ENCODE measurements at regions not wholly inside any gene's neighbourhood (a gene's known extent, or its start where the extent isn't known, plus 50 kb on each side); places are given as distances from the start of the nearest gene placed in this dataset.
"Not testable (repeated sequence)": the region's sequence is repeated elsewhere in the genome, so short reads cannot be mapped to it uniquely, and the experiment has no call there.

GRCh38 chr3:194045919-194046318, 90.0 kb upstream of the HES1 start:
- no peak for DNase-seq (ENCODE audit: low read depth)

DNA sequence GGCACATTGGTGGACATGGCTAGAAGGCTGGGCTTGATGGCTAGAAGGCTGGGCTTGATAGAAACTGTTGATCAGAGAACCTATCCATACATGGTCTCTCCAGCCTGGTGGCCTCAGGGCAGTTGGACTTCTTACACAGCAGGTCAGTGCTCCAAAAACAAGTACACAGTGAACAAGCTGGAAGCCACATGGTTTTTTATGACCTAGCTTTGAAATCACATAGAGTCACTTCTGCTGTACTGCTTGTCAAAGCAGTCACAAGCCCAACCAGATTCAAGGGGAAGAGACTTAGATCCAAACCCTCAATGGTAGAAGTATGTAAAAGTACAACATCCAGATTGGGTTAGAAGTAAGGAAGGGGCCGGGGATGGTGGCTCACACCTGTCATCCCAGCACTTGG, 89.4 kb upstream of the HES1 start:
- DNase-seq (ENCODE audit: low read depth): no peak

GRCh38 chr3:194046995-194047645, 88.8 kb upstream of the HES1 start:
- no peak for DNase-seq (ENCODE audit: low read depth)

DNA sequence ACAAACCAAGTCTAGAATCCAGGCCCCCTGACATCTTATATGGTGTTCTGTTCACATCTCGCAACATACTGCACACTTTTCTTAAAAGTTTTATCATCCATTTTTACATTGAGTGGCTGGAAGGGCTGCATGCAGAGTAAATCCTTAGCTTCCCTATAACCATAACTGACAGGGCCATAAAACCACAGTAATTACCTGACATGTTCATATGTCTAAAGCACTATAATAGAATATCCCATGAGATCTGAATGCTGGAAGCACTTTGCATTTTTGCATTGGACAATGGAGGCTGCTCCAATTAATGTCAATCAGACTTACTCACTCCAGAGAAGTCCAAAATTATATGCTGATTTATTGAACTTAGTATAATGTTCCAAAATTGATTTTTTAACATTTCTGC, 86.6 kb upstream of the HES1 start:
- DNase-seq (ENCODE audit: low read depth): no peak

GRCh38 chr3:194050782-194051320, 85.1 kb upstream of the HES1 start:
- DNase-seq (ENCODE audit: low read depth): no peak

- no peak for DNase-seq (ENCODE audit: low read depth)
Measured at GRCh38 chr3:194051366-194052149, 84.4 kb upstream of the HES1 start.

DNA sequence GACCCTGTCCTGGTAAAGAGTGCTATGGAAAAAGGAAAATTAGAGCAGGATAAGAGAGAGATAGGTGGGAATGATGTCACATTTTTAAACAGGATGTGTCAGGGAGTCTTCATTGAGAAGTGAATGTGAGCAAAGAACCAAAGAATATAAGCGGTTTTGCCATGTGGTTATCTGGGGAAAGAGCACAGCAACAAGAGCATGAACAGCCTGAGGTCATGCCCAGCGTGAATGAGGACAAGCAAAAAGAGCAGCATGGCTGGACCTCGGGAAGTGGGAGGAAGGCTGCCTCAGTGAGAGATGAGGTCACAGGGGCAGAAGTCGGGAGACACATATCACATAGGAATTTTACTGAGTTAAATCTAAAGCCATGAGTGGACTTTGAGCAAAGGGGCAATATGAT, 82.8 kb upstream of the HES1 start:
- no peak for DNase-seq (ENCODE audit: low read depth)

DNA sequence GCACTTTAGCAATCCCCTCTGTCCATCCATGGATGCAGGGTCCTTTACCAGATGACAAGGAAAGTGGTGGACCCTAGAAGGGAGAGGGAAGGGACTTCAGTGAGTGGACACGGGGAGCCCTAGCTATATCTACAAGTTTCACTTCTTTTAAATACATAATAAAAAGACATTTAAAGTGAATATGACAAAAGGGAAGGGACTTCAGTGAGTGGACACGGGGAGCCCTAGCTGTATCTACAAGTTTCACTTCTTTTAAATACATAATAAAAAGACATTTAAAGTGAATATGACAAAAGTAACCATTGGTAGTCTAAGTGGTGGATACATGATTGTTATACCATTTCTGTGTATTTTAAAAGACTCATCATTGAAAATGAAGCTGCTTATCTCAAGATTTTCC, 81.9 kb upstream of the HES1 start:
- DNase-seq (ENCODE audit: low read depth): no peak

DNA sequence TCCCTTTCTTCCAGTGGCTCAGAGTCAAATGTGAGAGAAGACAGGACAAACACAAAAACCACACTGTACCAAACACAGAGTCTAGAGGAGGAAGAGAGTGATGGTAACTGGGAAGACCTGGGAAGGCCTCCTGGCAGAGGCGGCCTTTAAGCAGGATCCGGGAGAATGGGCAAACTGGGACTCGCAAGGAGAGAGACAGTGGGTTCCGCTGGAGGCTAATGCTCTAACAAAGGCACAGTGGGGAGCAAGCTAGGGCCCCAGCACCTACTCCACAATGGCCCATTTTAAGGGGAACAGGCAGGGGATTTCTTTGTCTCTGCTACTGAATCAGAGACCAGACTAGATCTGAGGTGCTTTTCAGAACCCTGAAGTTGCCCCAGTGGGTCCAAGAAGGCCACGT, 81.4 kb upstream of the HES1 start:
- DNase-seq (ENCODE audit: low read depth): no peak

DNA sequence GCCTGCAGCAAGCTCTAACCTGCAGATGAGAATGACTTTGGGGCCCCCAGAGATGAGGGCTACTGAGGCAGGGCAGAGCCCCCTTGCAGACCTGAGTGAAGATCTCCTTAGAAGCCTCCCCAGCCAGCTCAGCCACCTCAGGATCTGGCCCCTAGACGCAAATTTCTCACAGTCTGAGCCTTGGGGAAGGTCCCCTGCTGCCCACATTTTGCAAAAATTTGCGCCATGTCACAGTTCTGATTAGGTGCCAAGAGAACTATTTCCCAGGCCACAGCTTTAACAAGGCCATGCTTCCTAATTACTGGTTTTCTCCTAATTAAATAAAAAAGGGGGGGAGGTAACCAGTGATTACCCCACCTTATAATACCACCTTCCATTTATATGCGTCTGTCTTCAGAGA, 81.0 kb upstream of the HES1 start:
- no peak for DNase-seq (ENCODE audit: low read depth)

DNA sequence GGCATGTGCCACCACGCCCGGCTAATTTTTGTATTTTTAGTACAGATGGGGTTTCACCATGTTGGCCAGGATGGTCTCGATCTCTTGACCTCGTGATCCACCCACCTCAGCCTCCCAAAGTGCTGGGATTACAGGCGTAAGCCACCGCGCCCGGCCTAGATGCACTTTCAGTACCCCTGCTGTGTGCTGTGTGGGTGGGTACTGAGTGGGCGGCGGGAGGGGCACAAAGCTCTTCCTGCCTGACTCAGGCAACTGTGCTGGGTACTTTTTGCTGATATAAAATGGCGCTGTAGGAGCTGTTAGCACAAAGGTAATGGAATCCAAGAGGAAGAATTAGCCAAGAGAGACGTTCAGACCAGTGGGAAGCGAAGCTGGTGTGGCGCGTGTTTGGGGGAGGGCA, 79.6 kb upstream of the HES1 start:
- DNase-seq (ENCODE audit: low read depth): not testable (repeated sequence)

DNA sequence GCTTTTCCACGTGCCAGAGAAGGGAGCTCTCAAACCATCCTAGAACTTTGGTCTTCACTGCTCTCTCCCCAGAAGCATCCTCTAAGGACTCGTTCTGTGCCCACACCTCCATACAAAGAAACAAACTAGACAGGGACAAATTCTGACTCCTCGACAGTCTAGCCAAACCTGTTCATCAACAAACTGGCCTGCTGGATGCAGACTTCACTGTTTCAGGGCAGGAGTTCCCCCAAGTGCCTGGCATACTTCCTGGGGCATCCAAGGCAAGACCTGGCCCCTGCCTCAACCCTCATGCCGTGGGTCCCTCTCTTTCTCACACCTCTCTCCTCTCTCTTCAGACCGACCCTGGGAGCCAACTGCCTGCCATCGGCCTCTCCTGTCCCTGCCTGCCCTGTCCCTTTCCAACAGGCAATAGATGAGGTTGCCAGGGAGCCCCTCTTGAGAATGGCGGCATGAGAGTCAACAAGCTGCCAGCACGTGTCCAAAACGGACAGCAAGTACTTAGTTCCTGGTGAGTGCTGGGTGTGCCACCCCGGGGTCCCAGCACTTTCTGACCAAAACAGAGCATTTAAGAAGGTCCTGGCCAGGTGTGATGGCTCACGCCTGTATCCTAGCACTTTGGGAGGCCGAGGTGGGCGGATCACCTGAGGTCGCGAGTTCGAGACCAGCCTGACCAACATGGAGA, 79.1 kb upstream of the HES1 start:
- DNase-seq (ENCODE audit: low read depth): no peak

DNA sequence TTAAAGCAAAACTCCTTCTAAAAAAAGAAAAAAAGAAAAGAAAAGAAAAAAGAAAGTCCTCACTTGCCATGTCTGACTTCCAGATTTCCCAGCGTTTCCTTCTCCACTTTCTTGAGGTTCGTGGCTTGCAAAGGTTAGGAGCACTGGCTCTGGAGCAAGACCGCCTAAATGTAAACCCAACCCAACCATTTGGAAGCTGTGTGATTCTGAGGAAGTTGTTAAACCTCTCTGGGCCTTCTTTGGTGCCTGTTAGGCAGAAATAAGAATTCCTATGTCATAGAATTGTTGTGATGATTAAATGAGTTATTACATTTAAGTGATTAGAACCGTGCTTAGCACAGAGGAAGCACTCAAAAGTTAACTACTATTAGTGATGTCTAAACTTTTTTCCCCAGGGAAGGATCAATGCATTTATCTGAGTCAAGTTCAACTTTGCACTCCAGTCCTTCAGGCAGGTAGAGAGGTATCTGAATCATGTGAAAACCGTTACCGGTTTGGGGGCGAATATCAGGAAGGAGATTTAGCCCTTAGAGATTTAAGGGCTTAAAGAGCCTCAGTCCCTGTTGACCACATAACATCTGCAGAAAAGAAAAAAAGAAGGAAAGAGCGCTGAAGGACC, 78.3 kb upstream of the HES1 start:
- DNase-seq (ENCODE audit: low read depth): no peak

DNA sequence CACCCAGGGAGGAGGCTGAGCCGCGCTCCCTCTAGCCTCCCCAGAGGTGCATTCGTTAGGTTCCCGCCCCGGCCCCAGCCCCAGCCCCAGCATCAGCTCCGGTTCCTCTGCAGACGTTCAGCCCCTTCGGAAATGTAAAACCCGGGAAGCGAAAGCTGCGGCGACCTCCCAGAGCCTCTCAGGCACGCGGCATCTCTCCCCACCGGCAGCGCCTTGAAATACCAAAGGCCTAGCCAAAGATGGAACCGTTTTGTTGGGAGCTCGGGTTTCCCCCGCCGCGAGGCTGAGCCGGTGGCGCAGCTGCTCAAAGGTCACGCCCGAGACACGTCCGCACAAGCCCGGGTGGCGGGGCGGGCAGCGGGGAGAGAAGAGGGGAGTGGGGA, 77.8 kb upstream of the HES1 start:
- no peak for DNase-seq (ENCODE audit: low read depth)

DNA sequence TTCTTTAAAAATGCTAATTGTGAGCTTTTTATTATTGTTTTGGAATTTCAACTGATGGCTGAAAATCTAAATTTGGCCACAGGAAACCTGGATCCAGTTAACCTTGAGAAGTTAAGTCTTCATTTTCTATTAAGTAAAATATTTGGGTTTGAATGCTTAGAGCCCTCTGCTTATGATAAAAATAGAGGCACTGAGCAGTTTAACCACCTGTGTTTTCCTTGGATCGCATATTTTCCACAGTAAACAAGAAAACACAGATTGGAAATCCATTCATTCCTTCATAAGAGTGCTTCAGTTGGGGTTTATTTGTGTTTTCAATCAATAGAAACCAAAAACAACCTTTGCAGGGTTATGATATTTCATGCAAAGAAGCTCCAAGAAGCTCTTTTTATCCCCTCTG, 77.2 kb upstream of the HES1 start:
- no peak for DNase-seq (ENCODE audit: low read depth)

- DNase-seq (ENCODE audit: low read depth): no peak
Measured at GRCh38 chr3:194061421-194062030, 74.4 kb upstream of the HES1 start.

- DNase-seq (ENCODE audit: low read depth): no peak
Measured at GRCh38 chr3:194062830-194063229, 73.1 kb upstream of the HES1 start.

- DNase-seq (ENCODE audit: low read depth): no peak
Measured at GRCh38 chr3:194064380-194065332, 71.3 kb upstream of the HES1 start.

GRCh38 chr3:194067327-194067726, 68.6 kb upstream of the HES1 start:
- not testable (repeated sequence) for DNase-seq (ENCODE audit: low read depth)

GRCh38 chr3:194067949-194068362, 68.0 kb upstream of the HES1 start:
- DNase-seq (ENCODE audit: low read depth): no peak
